GM19468 (cell line): ENCODE measurements at regions not wholly inside any gene's neighbourhood (a gene's known extent, or its start where the extent isn't known, plus 50 kb on each side); places are given as distances from the start of the nearest gene placed in this dataset.

Experiments
- ATAC-seq: cut with Tn5 transposase; IDR thresholded peaks from one replicate; pipeline ENCODE4 v1.9.1; 2021; ENCODE audit warnings: mild to moderate bottlenecking, moderate library complexity, moderate number of reproducible peaks; ENCODE audit not compliant: unreplicated experiment; ENCODE audit errors: extremely low read depth

DNA sequence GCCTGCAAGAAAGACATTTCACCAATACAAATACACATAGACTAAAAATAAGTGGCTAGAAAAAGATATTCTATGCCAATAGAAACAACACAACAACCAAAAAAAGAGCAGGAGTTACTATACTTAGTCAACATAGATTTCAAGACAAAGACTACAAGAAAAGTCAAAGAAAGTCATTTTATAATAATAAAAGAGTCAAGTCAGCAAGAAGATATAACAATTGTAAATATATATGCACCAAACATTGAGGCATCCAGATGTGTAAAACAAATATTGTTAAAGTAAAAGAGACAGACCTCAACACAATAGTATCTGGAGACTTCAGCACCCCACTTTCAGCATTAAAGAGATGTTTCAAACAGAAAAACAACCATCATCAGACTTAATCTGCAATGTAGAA is 104.6 kb downstream of the AMY1C start:
- no peak for ATAC-seq

- no peak for ATAC-seq
These were observed 110.0 kb downstream of the AMY1C start for GRCh38 chr1:103859721-103860120.

DNA sequence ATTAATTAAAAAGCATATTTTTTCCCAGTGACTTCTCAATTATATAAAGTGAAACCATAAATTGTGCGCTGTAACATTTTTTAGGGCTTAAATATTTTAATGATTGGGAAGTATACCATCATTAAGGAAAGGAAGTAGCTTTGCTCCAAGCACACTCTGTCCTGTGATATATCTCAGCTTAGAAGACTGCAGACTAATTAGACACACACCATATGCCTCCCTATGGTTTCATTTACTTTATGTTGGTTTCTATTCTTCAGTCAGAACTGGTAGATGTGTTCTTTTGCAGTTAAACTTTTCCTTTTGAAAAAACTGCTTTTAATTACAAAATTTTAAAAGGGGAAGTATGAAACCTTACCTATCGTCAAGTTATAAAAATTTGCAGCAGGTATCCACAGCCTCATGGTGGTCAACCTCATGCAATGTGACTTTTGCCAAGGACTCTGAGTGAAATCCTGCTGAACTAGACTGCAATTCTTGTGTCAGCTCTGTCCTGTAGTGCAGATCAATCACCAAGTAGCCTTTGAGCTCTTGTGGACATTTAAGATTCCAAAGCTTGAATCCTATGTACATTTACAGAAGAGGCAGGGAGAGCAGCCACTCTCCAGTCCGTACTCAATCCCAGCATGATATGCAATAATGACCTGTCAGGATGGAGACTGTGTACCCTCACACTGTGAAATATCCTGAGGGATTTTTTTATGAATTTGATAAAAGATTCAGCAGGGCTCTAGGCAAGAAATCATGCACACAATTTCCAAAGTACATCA is 149.1 kb downstream of the AMY1C start:
- no peak for ATAC-seq

- ATAC-seq: no peak
These were observed 150.3 kb downstream of the AMY1C start for GRCh38 chr1:103900005-103900404.

- no peak for ATAC-seq
These were observed 151.4 kb downstream of the AMY1C start for GRCh38 chr1:103901072-103901471.

DNA sequence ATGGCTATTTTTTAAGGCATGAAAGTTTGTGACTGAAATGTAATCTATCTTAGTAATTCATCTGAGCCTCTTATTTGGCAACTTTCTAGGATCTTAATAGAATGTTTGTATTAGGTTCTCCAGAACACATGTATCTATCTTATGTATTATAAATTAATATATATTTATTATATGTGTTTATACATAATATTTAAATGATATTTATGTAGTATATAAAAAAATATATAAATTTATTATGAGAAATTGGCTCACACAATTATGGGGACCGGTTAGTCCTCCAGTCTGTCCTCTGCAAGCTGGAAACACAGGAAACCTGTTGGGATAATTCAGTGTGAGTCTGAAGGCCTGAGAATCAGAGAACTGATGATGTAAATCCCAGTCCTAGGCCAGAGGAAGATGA is 155.7 kb downstream of the AMY1C start:
- no peak for ATAC-seq

DNA sequence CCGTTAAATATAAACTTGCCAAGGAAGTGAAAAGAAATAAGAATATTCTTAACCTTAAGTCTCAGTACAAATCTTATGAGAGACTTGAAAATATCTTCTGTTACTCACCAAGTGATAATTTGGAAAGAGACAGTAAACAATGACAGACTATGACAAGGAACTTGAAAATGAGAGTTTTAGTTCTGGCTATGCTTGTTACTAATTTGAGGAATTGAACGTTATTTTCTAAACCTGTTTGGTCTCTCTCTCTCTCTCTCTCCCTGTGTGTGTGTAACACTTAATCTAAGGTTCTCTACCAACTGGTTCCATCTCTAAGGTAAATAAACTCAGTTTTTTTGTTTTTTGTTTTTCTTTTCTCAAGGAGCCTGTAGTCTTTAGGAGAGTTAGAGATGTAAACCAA is 161.8 kb downstream of the AMY1C start:
- no peak for ATAC-seq

GRCh38 chr1:103917795-103918194 is 168.1 kb downstream of the AMY1C start:
- no peak for ATAC-seq

- ATAC-seq: no peak
These were observed 182.2 kb downstream of the AMY1C start for GRCh38 chr1:103931891-103932290.

- ATAC-seq: no peak
These were observed 188.2 kb downstream of the AMY1C start for GRCh38 chr1:103937763-103938357.

DNA sequence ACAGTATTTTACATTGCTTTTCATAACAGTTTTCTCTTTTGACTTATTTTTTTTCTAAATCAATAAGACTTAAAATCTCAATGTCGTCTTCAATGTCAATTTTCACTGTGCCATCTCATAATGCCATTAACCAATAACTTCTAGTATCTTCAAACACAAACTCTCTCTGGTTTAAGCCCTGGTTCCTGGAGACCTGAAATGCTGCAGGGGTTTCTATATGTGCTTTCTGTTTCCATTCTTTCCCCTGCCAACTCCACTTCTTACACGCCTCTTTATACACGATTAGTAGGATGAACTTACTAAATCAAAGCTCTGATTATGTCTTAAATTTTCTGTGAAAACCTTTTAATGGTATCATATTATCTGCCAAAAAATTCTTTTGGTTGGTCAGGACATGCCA is 191.4 kb downstream of the AMY1C start:
- no peak for ATAC-seq

GRCh38 chr1:103942029-103942428 is 192.3 kb downstream of the AMY1C start:
- ATAC-seq: no peak

- ATAC-seq: no peak
These were observed 196.1 kb downstream of the AMY1C start for GRCh38 chr1:103945774-103946173.

GRCh38 chr1:103948526-103948925 is 198.8 kb downstream of the AMY1C start:
- no peak for ATAC-seq

GRCh38 chr1:103949779-103950178 is 200.1 kb downstream of the AMY1C start:
- ATAC-seq: no peak

DNA sequence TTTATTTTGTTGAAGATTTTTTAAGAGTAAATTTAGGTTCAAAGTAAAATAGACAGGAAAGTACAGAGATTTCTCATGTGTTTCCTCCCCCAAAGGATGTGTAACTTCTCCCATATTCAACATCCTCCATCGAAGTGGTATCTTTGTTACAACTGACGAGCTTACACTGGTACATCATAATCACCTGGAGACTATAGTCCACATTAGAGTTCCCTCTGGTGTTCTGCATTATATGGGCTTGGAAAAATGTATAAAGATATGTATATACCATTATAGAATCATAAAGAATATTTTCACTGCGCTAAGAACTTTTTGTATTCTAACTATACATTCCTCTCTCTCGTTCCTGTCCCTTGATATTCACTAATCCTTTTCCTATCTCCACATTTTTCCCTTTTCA is 203.7 kb downstream of the AMY1C start:
- no peak for ATAC-seq

GRCh38 chr1:103958699-103959098 is 209.0 kb downstream of the AMY1C start:
- no peak for ATAC-seq

DNA sequence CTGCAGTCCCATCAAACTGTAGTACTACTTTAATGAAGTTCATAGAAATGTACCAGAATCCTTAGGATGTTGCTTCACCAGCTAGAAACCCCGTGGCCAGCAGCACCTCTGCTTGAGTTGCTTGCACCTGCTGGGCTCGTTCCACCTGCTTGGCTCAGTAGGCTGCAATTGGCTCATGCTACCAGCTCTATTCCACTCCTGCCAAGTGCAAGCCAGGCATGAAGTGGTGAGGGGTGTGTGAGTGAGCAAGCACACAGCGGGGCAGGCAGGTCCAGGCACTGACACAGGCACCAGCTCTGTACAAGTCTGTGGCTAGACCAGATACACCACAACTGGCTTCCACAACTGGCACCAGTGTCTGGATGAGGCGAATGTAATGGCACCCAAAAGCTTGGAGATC is 209.9 kb downstream of the AMY1C start:
- no peak for ATAC-seq

GRCh38 chr1:103960045-103960444 is 210.3 kb downstream of the AMY1C start:
- no peak for ATAC-seq

- ATAC-seq: no peak
These were observed 211.0 kb downstream of the AMY1C start for GRCh38 chr1:103960710-103961109.

GRCh38 chr1:103986792-103987191 is 237.1 kb downstream of the AMY1C start:
- ATAC-seq: no peak

GRCh38 chr1:103997631-103998030 is 247.9 kb downstream of the AMY1C start:
- no peak for ATAC-seq
